HG02588 (cell line): ENCODE measurements at regions not wholly inside any gene's neighbourhood (a gene's known extent, or its start where the extent isn't known, plus 50 kb on each side); places are given as distances from the start of the nearest gene placed in this dataset.

Experiments
- ATAC-seq: cut with Tn5 transposase; IDR thresholded peaks from one replicate; pipeline ENCODE4 v1.9.1; 2021; ENCODE audit warnings: mild to moderate bottlenecking, moderate library complexity; ENCODE audit not compliant: unreplicated experiment

DNA sequence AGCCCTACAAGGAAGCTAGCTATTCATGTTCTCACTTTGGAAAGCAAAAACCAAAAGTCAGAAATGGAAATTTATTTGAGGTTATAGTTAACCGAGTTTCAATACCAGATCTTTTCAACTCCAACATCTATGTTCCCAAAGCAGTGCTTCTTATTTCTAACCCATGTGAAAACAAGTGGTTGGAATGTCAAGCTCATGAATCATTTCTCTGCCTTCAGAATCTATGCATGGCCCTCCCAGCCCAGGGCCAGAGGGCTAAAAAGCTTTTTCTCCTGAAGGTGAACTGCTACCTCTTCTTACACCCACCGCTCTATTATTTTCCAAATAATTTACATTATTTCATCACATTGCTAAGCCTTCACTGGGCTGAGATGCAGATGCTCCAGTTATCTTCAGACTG lies 158.4 kb downstream of the SP3 start:
- no peak for ATAC-seq

- ATAC-seq, result no peak
Observed at GRCh38 chr2:173808718-173809117, 156.5 kb downstream of the SP3 start.

DNA sequence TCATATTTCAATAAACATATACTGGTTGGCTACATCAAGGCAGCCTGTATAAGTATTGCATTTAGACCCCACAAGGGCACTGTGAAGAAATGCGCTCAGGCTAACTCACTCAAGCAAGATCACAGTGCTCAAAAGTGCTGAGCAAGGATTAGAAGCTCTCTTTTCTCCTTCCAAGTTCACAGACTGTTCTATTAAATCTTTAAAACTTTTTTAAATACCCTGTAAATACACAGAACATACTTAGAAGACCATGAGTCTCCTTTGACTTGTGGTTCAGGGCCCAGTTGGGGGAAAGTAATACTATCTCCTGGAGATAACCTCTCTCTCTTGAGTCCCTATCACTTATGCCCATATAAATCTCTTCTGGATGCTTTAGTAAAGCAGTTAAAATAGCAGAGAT lies 152.9 kb downstream of the SP3 start:
- no peak for ATAC-seq

DNA sequence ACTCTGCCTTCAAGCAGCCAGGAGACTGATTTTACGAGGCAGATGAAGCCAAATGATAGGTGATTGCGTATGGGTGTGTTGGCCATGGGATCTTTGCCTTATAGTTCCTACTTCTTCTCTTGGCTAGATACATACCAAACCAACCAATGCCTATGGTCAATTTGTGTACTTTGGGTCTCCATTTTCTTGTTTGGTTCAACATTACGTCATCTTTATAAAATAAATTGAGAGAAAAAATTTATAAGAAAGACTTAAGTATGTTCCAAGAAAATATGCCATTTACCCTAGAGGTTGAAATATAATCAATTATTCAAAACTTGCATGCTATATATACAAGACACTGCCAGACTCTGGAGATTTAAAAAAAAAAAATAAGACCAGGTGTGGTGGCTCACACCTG lies 150.9 kb downstream of the SP3 start:
- no peak for ATAC-seq

DNA sequence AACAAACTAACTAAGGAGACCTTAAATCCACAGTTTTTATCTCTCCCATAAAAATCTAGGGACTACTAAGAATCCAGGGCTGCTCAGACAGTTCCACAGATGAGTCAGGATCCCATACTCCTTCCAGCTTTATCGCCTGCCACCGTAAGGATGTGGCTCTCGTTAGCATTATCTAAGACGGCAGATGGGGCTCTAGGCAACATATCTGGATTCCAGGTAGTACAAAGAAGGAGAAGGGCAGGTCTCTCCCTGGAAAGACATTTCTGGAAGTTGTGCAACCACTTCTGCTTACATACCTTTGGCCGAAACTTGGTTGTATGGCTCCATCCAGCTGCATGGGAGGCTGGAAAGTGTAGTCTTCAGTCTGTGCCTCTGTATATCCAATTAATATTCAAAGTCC lies 149.4 kb downstream of the SP3 start:
- no peak for ATAC-seq

GRCh38 chr2:173817582-173817981 lies 147.6 kb downstream of the SP3 start:
- ATAC-seq, result no peak

DNA sequence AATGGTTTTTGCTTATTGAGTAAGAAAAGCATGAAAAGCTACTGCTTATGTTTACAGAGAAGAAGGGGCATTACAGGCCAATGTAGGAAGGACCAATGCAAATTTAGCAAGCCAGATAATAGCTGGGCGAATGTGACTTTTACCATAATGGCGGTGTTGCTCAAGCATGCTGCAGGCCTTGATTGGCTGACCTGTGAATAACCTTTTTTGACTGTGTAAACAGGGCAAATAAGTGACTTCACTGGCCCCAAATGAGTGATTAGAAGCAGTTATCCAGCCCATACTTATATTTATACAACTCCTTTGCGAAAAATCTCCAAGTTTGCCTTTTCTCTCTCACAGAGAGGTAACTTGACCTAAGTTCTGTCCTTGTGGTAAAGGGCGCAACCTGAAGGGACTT lies 146.9 kb downstream of the SP3 start:
- ATAC-seq, result no peak

GRCh38 chr2:173819852-173820251 lies 145.3 kb downstream of the SP3 start:
- no peak for ATAC-seq

- no peak for ATAC-seq
Observed at GRCh38 chr2:173821451-173821850, 143.7 kb downstream of the SP3 start.

DNA sequence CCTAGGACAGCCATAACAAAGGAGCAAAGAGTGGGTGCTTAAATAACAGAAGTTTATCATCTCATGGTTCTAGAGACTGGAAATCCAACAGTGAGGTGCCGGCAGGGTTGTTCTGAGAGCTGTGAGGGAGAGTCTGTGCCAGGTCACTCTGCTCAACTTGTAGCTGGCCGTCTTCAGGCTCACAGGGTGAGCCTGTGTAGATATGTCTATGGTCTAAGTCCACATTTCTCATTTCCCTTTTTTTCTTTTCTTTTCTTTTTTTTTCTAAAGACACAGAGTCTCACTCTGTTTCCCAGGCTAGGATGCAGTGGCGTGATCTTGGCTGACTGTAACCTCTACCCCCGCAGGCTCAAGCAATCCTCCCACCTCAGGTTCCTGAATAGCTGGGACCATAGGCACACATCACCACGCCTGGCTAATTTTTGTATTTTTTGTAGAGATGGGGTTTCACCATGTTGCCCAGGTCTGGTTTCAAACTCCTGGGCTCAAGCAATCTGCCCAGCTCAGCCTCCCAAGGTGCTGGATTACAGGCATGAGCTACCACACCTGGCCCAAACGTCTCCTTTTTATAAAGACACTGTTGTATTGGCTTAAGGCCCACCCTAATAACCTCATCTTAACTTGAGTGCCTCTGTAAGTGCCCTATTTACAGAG lies 142.2 kb downstream of the SP3 start:
- ATAC-seq, result no peak

GRCh38 chr2:173823543-173823939 lies 141.6 kb downstream of the SP3 start:
- ATAC-seq, result no peak

GRCh38 chr2:173828189-173829142 lies 136.7 kb downstream of the SP3 start:
- ATAC-seq, result no peak

GRCh38 chr2:173829727-173830126 lies 135.4 kb downstream of the SP3 start:
- ATAC-seq, result no peak

DNA sequence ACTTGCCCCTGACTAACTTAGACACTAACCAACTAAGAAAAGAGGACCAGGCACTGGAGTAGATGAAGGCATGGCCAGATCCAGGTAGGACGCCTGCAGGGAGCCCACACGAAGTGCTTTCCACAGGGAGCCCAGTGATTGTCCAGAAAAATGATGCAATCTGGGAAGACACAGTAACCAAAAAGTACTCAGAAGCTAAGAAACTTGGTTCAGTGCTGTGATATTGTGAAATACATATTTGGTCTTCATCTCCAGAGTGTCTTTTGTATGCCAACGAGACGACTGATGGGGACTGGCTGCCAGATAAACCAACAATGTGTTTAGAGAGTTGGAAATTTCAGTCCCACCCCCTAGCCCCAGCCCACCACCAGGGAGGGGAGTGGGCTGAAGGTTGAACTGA lies 135.0 kb downstream of the SP3 start:
- ATAC-seq, result no peak

GRCh38 chr2:173831312-173832229 lies 133.6 kb downstream of the SP3 start:
- no peak for ATAC-seq

DNA sequence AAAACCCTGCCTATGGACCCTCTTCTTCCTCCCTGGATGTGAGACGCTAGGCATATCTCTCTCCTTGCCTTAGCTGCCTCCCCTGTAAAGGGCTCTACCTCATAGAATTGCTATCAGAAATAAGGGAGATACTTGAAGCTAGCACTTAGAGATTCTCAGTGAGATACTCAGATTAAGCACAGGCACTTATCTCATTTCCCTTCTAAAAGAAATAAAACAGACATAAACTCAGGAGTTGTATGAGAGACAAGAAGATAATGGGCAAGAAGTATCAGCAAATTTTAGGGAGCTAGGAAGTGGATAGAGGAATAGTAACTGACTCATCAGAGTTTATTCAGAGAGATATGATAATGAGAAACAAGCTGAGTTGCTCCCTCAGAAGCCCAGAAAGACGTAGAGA lies 131.0 kb downstream of the SP3 start:
- no peak for ATAC-seq

DNA sequence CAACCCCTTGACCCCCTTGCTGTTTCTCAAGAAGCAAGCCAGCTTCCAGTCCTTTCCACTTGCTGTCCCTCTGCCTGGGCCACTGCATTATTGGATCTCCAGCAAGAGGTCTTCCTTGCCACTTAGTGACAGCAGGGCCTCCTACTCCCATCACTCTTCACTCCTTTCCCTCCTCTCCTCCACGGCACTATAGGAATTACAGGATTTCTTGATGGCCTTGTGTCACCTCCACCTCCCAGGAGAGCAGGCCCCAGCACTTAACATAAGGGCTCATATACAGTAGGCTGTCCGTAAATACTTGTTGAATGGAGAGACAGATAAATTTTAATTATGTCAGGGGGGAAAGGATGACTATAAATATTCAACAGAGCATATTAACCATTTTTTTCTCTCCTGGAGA lies 129.4 kb downstream of the SP3 start:
- no peak for ATAC-seq

- no peak for ATAC-seq
Observed at GRCh38 chr2:173841110-173841509, 124.1 kb downstream of the SP3 start.

DNA sequence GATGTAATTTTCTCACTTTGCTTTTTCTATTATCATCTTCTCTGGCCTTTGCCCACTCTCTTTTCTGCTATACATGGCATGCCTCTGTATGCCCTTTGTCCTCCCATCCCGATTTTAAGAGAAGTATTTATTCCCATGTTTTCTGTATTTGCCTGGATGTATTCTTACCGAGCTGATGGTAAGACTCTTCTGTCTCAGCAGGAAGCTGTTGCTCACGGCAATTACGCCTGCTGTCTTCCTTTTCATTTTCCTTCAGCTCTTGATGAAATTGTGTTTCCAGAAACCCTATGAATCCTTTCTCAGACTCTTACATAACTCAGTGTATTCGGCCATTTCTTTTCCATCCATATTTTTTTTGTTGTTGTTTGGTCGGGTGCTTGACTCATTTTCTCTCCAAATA lies 121.6 kb downstream of the SP3 start:
- no peak for ATAC-seq

GRCh38 chr2:173851141-173851641 lies 114.0 kb downstream of the SP3 start:
- no peak for ATAC-seq

DNA sequence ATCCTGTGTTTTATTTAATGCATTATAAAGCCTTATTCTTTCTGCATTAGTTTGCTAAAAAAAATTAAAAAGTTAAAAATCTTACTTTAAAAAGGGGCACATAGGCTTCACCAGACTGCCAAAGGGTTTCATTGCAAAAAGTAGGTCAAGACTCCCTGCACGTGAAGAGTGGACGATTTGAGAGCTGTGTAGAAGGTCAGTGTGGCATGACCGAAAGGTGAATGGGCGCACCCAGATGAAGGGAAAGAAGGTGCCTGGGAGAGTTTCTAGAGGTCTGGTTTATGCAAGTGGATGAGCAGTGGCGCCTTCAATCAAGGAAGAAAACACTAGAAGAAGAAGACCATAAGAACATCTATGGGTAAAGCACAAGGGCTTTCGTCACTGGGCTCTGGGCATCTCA lies 111.0 kb downstream of the SP3 start:
- ATAC-seq, result no peak
